RPMI8226 (cell line): ENCODE measurements at regions not wholly inside any gene's neighbourhood (a gene's known extent, or its start where the extent isn't known, plus 50 kb on each side); places are given as distances from the start of the nearest gene placed in this dataset.

ENCODE experiments used
- DNase-seq: peaks from one replicate; pipeline ENCODE4 v3.0.0-alpha.2; 2015

DNA sequence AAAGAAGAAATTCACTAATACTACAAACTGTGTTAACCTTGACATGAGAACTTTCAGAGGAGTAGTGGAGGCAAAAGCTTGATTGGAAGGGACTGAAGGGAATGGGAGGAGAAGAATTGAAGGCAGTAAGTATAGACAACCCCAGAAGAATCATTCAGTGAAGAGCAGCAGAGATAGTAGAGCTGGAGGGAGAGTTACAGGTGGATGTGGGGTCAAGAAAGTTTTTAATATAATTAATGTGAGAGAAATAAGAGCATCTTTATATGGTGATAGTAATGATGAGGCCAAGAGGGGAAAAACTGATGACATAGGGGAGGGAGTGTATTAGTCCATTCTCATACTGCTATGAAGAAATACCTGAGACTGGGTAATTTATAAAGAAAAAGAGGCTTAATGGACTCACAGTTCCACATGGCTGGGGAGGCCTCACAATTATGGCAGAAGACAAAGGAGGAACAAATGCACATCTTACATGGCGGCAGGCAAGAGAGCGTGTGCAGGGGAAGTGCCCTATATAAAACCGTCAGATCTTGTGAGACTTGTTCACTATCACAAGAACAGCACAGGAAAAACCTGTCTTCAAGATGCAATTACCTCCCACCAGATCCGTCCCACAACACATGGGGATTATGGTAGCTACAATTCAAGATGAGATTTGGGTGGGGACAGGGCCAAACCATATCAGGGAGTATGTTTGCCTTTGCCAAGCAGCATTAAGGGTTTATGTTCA lies 88.3 kb upstream of the PIK3CG start:
- no peak for DNase-seq

- DNase-seq, result no peak
Measured at GRCh38 chr7:106777674-106778299, 87.3 kb upstream of the PIK3CG start.

- DNase-seq, result no peak
Measured at GRCh38 chr7:106778656-106779250, 86.3 kb upstream of the PIK3CG start.

GRCh38 chr7:106779877-106780276 lies 85.2 kb upstream of the PIK3CG start:
- DNase-seq, result peak; percentile 68

GRCh38 chr7:106781007-106781406 lies 84.1 kb upstream of the PIK3CG start:
- no peak for DNase-seq

DNA sequence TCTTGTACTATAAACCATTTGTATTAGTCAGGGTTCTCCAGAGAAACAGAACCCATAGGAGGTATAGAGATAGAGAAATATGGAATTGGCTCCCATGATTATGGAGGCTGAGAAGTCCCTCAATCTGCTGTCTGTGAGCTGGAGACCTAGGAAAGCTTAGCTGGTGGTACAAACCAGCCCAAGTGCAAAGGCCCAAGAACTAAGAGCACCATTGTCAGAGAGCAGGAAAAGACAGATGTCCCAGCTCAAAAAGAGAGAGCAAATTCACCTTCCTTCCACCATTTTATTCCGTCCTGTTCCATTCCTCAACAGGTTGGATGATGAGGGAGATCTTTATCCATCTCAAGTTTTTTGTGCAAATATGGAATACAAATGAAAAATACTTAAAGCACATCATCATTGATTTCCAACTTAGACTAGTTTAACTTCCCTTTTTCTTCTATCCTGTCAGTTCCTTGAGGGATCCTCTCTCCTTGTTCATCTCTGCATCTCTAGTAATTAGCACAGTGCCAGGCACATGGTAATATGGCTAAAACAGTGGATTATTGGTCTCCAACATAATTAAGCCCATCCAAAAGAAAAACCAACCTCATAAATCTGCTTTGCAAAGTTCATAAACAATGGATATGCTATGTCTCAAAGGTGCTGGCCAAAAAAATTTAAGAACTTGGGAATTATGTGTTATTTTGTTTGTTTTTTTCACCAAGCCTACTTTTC lies 83.1 kb upstream of the PIK3CG start:
- no peak for DNase-seq

DNA sequence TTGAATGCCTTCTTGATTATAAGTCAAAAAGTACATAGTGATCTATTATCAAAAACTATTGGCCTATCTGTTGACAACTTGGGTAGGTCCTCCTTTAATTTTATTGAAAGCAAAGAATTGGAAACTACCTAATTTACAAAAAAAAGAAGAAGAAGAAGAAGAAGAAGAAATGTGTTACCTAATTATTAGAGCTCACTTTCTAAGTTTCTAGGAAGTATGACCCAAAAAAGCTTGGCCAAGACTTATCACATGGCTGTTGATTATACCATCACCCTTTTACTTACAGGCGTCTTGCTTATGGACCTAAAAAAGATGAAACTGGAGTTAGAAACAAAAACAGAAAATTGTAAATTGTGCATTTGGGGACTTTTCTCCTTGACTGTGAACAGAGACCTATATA lies 81.8 kb upstream of the PIK3CG start:
- no peak for DNase-seq

DNA sequence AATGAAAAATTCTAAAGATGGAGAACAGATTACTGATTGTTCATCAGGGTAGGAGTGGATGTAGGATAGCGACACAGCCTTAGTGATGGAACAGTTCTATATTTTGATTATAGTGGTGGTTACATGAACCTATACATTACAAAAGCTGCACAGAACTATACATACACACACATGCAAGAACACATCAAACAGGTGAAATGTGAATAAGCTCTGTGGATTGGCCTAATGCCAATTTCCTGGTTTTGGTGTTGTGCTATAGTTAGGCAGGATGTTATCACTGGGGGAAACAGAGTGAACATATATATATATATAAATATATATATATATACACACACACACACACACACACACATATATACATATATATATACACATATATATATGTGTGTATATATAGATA lies 76.4 kb upstream of the PIK3CG start:
- DNase-seq, result peak; percentile 21

DNA sequence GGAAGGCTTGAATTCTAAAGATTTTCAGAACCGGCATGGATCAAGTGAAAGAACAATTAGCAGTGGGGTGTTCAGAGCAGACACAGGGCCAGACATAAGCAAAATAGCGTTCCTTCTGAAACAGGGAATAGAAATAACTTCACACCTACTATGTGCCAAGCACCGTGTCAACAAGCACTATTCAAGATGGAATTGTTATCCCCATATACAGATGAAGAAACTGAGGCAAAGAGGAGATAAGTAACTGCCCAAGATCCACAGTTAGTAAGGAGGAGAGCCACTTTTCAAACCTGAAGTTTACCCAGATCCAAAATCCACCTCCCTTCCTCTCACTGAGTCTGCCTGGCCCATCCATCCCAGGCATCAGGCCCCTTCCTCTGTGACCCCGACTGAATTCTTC lies 73.6 kb upstream of the PIK3CG start:
- no peak for DNase-seq

DNA sequence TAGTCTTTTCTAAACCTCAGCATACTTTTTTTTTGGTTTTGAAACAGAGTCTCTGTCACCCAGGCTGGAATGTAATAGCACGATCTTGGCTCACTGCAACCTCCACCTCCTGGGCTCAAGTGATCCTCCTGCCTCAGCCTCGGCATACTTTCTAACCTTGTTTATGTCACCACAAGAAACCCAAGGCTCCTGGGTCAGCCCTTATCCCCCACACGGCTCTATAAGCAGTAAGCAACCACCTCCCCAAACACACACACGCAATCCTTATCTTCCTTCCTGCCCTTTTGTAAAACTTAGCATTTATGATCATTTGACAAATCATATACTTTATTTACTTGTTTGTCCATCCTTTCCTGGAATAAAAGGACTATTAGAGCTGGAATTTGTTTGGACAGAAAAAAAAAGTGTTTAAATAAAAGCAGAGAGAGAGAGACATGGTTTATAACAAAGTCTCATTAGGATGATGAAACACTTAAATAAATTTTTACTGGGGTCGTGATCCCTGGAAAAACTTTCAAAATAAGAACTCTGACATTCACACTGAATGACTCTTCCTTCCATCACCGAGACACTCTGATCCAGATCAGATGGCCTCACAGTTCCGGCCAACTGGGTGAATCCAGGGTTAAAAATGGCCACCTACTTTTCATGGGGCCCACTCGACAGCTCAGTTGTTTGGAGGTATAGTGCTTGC lies 72.7 kb upstream of the PIK3CG start:
- no peak for DNase-seq

- peak; percentile 70 for DNase-seq
Measured at GRCh38 chr7:106793015-106793975, 71.8 kb upstream of the PIK3CG start.

DNA sequence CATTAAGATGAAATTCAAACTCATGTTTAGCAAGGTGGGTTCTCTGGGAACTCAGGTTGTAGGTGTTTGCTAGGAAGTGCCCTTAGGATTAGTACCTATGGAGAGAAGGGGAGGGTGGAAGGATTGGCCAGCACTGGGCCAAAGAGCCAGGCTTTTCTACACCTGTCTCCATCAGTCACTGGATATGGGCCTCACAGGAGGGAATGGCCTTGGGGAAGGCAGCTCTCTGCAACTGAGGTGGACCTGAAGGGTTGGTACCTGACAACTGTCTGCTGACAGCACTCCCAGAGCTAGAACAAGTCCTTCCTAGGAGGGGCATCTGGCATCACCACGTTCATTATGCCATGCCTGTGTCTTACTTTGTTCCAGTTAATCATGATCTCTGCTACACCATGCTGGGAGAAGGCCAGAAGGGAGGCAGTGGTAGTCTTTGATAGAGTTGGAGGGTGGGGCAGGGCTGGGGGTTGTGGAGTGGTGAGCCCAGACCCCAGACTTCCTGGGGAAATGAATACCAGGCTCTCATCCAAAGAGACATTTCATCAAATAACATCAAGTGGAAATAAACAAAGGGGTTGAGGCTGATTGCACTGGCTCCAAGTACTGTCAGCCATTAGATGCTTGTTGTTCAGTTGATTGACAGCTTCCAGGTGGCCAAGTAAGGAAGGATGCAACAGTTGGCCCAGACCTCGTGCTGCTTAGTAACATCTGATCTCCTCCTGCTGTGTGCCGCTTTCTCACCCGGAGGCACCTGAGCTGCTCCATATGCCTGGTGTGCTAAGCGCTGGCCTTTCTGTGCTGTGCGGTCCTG lies 70.6 kb upstream of the PIK3CG start:
- DNase-seq, result no peak

DNA sequence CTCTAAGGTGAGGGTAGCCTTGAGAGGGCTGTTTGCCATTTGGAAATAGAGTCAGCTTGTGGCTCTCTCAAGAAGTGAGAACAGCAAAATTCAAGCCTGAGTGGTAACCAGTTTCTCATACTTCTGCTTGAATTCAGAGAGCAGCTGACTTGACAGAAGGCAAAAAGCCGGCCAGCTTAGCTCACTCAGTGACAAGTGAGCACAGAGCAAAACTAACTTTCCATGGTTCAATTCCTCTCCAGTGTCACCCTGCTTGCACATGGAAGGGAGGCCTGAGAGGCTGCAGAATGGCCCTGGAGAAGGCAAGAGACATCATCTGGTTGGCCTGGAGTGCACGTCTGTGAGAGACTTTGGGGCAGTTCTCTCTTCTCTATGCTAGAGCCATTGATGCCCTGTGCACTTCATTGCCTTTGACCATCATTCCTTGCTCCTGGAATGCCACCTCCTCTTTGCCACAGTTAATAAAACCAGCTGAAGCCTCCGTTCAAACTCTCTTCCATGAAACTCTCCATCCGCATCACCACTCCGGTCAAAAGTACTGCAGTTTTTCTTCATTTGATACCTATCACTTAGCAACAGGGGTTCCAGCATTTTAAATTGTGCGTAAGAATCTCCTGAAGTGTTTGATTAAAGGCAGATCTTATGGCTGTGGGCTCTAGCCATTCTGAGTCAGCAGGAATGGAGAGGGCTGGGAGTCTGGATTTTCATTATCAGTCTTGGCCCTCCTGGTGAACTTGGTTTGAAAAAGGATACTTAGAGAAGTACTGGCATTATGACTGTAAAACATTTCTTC lies 69.8 kb upstream of the PIK3CG start:
- DNase-seq, result no peak

DNA sequence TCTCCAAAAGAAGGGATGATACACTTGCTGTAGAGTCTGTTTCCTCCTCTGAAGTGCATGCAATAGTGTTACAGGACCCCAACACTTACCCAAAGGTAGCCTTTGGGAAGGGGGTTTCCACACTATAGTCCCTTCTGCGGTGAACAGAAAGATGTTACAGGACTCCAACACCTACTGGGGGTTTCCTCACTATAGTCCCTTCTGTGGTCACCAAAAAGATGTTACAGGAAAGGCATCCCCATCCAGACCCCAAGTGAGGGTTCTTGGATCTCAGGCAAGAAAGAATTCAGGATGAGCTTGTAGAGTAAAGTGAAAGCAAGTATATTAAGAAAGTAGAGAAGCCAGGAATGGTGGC lies 69.2 kb upstream of the PIK3CG start:
- no peak for DNase-seq

DNA sequence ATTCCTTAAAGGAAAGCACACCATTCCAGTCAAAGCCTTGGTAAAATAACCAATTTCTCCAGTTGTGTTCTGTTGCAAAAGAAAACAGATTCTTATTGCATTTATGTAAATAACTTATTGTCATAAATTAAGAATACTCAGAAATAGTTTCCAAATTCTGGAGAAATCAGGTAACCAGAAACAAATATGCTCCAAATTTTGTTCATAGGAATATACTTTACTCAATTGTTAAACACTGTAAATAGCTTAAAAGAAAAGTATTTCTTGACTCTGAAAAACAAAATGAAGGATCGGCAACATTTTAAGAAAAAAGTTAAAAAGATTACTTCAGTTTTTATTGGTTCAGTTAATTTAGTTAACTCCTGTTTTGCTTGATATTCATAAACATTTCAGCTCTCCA lies 67.1 kb upstream of the PIK3CG start:
- no peak for DNase-seq

- DNase-seq, result no peak
Measured at GRCh38 chr7:106802589-106802988, 62.5 kb upstream of the PIK3CG start.

GRCh38 chr7:106806556-106806955 lies 58.5 kb upstream of the PIK3CG start:
- no peak for DNase-seq

DNA sequence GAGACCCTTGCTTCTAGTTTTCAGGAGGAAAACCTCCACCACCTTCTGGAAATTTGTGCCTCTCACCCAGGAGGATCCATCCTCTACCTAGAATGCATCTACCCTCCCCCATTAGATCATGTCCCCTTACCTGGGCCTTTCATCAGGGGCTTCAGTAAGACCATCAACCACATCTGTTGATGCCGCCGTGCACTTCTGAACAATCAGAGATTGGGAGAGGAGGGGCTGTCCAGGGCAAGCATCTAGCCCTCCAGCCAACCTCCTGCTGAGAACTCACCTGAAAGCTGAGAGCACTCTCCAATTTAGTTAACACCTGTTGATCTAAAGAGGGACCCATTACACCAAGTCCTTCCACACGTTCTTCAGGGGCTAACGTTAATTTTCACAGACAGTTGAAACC lies 57.6 kb upstream of the PIK3CG start:
- no peak for DNase-seq

GRCh38 chr7:106808967-106809635 lies 56.0 kb upstream of the PIK3CG start:
- no peak for DNase-seq

DNA sequence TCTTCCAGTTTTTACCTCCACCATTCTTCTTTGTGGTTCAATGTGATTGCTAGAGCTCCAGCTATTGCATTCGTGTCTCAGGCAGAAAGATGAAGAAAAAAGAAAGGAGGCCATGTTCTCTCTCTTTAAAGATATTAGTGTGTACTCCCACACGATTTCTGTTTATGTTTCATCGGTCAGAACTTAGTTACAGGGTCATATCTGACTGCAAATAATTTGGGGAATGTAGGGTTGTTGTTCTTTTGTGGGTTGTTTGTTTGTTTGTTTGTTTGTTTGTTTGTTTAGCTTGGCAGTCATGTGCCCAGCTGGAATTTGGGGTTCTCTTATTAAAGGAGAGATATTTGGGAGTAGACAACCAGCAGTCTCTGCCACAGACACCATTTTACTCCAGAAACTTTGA lies 53.6 kb upstream of the PIK3CG start:
- DNase-seq, result no peak
